NCI-H69 (cell line): ENCODE measurements at regions not wholly inside any gene's neighbourhood (a gene's known extent, or its start where the extent isn't known, plus 50 kb on each side); places are given as distances from the start of the nearest gene placed in this dataset.

Source experiments
- DNase-seq: peaks from one replicate; lab custom pipeline; 2025; lab: John Stamatoyannopoulos, UW

GRCh38 chr9:108150736-108151586, 661.4 kb upstream of the KLF4 start:
- DNase-seq = peak; percentile 83

GRCh38 chr9:108149326-108149725, 659.8 kb upstream of the KLF4 start:
- peak; percentile 44 for DNase-seq

GRCh38 chr9:108142504-108143201, 653.1 kb upstream of the KLF4 start:
- no peak for DNase-seq

- DNase-seq = no peak
These were observed 652.6 kb upstream of the KLF4 start for GRCh38 chr9:108142142-108142503.

GRCh38 chr9:108139900-108140299, 650.3 kb upstream of the KLF4 start:
- DNase-seq = no peak

GRCh38 chr9:108138516-108138915, 648.9 kb upstream of the KLF4 start:
- DNase-seq = no peak

GRCh38 chr9:108136656-108137055, 647.1 kb upstream of the KLF4 start:
- DNase-seq = no peak

- peak; percentile 56 for DNase-seq
These were observed 645.0 kb upstream of the KLF4 start for GRCh38 chr9:108134486-108135128.

- DNase-seq = no peak
These were observed 644.1 kb upstream of the KLF4 start for GRCh38 chr9:108133680-108134079.

GRCh38 chr9:108133101-108133500, 643.5 kb upstream of the KLF4 start:
- no peak for DNase-seq

- DNase-seq = peak; percentile 67
These were observed 641.3 kb upstream of the KLF4 start for GRCh38 chr9:108130905-108131304.

GRCh38 chr9:108125625-108126024, 636.1 kb upstream of the KLF4 start:
- peak; percentile 21 for DNase-seq

GRCh38 chr9:108119530-108120113, 630.1 kb upstream of the KLF4 start:
- DNase-seq = no peak

GRCh38 chr9:108117795-108118194, 628.2 kb upstream of the KLF4 start:
- DNase-seq = peak; percentile 97

- no peak for DNase-seq
These were observed 627.7 kb upstream of the KLF4 start for GRCh38 chr9:108117306-108117705.

GRCh38 chr9:108113596-108113995, 624.0 kb upstream of the KLF4 start:
- DNase-seq = no peak

- DNase-seq = no peak
These were observed 620.5 kb upstream of the KLF4 start for GRCh38 chr9:108109927-108110690.

GRCh38 chr9:108108852-108109448, 619.4 kb upstream of the KLF4 start:
- peak; percentile 27 for DNase-seq

- DNase-seq = no peak
These were observed 618.8 kb upstream of the KLF4 start for GRCh38 chr9:108108280-108108851.

- no peak for DNase-seq
These were observed 616.3 kb upstream of the KLF4 start for GRCh38 chr9:108105885-108106284.

GRCh38 chr9:108104991-108105390, 615.4 kb upstream of the KLF4 start:
- no peak for DNase-seq
